ENCODE measurements at regions not wholly inside any gene's neighbourhood (a gene's known extent, or its start where the extent isn't known, plus 50 kb on each side); places are given as distances from the start of the nearest gene placed in this dataset.

DNA sequence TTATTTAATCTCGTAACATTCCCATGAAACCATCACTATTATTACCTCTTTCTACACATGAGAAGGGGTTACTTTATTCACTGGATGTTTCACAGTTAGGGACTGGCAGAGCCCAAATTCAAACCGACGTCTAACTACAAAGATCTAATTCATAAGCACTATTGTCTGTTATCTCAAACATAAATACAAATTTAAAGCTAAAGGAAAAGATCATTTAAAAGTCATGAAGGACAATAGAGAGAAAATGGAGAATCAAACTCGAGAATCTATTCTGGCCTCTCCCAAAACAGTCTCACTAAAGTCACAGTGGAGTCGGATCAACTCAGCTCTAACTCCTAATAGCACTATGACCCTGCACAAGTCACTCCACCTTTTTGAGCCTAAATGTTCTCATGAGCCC is 287.7 kb downstream of the ZIC4 start (continued):
- TF ChIP-seq, protein P1, sequence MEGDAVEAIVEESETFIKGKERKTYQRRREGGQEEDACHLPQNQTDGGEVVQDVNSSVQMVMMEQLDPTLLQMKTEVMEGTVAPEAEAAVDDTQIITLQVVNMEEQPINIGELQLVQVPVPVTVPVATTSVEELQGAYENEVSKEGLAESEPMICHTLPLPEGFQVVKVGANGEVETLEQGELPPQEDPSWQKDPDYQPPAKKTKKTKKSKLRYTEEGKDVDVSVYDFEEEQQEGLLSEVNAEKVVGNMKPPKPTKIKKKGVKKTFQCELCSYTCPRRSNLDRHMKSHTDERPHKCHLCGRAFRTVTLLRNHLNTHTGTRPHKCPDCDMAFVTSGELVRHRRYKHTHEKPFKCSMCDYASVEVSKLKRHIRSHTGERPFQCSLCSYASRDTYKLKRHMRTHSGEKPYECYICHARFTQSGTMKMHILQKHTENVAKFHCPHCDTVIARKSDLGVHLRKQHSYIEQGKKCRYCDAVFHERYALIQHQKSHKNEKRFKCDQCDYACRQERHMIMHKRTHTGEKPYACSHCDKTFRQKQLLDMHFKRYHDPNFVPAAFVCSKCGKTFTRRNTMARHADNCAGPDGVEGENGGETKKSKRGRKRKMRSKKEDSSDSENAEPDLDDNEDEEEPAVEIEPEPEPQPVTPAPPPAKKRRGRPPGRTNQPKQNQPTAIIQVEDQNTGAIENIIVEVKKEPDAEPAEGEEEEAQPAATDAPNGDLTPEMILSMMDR (conservative IDR thresholded peaks at IDR 0.05; ENCODE audit: low read depth in 2 of 2): no peak
- TF ChIP-seq ZNF331 (CRISPR knock-in tag; IDR thresholded peaks at IDR 0.05; ENCODE audit: low read depth): no peak
- no peak for TF ChIP-seq CREB1 (CRISPR knock-in tag; IDR thresholded peaks at IDR 0.05; ENCODE audit: low read depth)
- TF ChIP-seq, protein P2, sequence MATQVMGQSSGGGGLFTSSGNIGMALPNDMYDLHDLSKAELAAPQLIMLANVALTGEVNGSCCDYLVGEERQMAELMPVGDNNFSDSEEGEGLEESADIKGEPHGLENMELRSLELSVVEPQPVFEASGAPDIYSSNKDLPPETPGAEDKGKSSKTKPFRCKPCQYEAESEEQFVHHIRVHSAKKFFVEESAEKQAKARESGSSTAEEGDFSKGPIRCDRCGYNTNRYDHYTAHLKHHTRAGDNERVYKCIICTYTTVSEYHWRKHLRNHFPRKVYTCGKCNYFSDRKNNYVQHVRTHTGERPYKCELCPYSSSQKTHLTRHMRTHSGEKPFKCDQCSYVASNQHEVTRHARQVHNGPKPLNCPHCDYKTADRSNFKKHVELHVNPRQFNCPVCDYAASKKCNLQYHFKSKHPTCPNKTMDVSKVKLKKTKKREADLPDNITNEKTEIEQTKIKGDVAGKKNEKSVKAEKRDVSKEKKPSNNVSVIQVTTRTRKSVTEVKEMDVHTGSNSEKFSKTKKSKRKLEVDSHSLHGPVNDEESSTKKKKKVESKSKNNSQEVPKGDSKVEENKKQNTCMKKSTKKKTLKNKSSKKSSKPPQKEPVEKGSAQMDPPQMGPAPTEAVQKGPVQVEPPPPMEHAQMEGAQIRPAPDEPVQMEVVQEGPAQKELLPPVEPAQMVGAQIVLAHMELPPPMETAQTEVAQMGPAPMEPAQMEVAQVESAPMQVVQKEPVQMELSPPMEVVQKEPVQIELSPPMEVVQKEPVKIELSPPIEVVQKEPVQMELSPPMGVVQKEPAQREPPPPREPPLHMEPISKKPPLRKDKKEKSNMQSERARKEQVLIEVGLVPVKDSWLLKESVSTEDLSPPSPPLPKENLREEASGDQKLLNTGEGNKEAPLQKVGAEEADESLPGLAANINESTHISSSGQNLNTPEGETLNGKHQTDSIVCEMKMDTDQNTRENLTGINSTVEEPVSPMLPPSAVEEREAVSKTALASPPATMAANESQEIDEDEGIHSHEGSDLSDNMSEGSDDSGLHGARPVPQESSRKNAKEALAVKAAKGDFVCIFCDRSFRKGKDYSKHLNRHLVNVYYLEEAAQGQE (IDR thresholded peaks at IDR 0.05; ENCODE audit: unreplicated experiment): no peak

DNA sequence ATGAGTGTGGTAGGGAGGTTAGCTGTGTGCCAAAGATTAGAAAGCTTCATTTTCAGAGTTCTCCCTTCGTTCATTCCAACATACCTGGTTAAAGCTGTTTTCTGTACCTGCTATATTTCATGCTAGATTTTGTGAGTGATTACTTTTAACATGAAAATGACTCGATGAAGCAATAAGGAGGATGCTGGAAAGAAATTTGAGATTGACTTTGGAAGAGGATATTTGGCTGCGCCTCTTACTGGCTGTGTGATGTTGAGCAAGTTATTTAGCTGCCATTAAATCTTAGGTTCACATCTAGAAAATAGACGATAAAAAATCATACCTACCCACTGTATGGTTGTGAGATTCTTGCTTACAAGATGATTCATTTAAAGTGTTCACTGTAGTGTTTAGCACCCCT is 288.7 kb downstream of the ZIC4 start:
- Mint-ChIP-seq H3K4me3 (no peak overlapping the region), H3K4me1 (no peaks in the 10 kb centered on the region), H3K27me3 (ENCODE audit: insufficient read depth, low read depth, poor library complexity) (peaks cover 3% of the 10 kb centered on the region), H3K9me3 (no peaks in the 10 kb centered on the region), H3K36me3 (ENCODE audit: low read depth) (no peaks in the 10 kb centered on the region), H3K27ac (no peak overlapping the region)
- Histone ChIP-seq H3K9me2 (ENCODE audit: insufficient read depth) (no peaks in the 10 kb centered on the region), H3K27ac (ENCODE audit: low read depth) (no peak overlapping the region), H3K27me3 (ENCODE audit: insufficient read depth) (no peaks in the 10 kb centered on the region), H3K79me2 (replicated peaks; ENCODE audit: insufficient read depth) (no peaks in the 10 kb centered on the region), H3F3A (replicated peaks; ENCODE audit: low read depth) (no peaks in the 10 kb centered on the region), H3K4me1 (ENCODE audit: insufficient read depth) (no peaks in the 10 kb centered on the region), H4K20me1 (replicated peaks; ENCODE audit: insufficient read depth) (no peaks in the 10 kb centered on the region), H3K4me3 (no peak overlapping the region), H2AFZ (no peak overlapping the region), H3K36me3 (ENCODE audit: insufficient read depth) (no peaks in the 10 kb centered on the region), H3K4me2 (no peak overlapping the region)
- ATAC-seq (no peak), DNase-seq (ENCODE audit: low spot score) (no peak)
- TF ChIP-seq POLR2AphosphoS5 (IDR thresholded peaks at IDR 0.05; ENCODE audit: low read depth): no peak
- TF ChIP-seq EZH2 (IDR thresholded peaks at IDR 0.05; ENCODE audit: low read depth, unreplicated experiment): no peak
- TF ChIP-seq, protein P3, sequence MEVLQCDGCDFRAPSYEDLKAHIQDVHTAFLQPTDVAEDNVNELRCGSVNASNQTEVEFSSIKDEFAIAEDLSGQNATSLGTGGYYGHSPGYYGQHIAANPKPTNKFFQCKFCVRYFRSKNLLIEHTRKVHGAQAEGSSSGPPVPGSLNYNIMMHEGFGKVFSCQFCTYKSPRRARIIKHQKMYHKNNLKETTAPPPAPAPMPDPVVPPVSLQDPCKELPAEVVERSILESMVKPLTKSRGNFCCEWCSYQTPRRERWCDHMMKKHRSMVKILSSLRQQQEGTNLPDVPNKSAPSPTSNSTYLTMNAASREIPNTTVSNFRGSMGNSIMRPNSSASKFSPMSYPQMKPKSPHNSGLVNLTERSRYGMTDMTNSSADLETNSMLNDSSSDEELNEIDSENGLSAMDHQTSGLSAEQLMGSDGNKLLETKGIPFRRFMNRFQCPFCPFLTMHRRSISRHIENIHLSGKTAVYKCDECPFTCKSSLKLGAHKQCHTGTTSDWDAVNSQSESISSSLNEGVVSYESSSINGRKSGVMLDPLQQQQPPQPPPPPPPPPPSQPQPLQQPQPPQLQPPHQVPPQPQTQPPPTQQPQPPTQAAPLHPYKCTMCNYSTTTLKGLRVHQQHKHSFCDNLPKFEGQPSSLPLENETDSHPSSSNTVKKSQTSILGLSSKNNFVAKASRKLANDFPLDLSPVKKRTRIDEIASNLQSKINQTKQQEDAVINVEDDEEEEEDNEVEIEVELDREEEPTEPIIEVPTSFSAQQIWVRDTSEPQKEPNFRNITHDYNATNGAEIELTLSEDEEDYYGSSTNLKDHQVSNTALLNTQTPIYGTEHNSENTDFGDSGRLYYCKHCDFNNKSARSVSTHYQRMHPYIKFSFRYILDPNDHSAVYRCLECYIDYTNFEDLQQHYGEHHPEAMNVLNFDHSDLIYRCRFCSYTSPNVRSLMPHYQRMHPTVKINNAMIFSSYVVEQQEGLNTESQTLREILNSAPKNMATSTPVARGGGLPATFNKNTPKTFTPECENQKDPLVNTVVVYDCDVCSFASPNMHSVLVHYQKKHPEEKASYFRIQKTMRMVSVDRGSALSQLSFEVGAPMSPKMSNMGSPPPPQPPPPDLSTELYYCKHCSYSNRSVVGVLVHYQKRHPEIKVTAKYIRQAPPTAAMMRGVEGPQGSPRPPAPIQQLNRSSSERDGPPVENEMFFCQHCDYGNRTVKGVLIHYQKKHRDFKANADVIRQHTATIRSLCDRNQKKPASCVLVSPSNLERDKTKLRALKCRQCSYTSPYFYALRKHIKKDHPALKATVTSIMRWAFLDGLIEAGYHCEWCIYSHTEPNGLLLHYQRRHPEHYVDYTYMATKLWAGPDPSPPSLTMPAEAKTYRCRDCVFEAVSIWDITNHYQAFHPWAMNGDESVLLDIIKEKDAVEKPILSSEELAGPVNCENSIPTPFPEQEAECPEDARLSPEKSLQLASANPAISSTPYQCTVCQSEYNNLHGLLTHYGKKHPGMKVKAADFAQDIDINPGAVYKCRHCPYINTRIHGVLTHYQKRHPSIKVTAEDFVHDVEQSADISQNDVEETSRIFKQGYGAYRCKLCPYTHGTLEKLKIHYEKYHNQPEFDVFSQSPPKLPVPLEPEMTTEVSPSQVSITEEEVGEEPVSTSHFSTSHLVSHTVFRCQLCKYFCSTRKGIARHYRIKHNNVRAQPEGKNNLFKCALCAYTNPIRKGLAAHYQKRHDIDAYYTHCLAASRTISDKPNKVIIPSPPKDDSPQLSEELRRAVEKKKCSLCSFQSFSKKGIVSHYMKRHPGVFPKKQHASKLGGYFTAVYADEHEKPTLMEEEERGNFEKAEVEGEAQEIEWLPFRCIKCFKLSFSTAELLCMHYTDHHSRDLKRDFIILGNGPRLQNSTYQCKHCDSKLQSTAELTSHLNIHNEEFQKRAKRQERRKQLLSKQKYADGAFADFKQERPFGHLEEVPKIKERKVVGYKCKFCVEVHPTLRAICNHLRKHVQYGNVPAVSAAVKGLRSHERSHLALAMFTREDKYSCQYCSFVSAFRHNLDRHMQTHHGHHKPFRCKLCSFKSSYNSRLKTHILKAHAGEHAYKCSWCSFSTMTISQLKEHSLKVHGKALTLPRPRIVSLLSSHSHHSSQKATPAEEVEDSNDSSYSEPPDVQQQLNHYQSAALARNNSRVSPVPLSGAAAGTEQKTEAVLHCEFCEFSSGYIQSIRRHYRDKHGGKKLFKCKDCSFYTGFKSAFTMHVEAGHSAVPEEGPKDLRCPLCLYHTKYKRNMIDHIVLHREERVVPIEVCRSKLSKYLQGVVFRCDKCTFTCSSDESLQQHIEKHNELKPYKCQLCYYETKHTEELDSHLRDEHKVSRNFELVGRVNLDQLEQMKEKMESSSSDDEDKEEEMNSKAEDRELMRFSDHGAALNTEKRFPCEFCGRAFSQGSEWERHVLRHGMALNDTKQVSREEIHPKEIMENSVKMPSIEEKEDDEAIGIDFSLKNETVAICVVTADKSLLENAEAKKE (CRISPR knock-in tag; IDR thresholded peaks at IDR 0.05): no peak
- no peak for TF ChIP-seq EZH2phosphoT487 (IDR thresholded peaks at IDR 0.05; ENCODE audit: unreplicated experiment)
- no peak for TF ChIP-seq ZNF114 (CRISPR knock-in tag; IDR thresholded peaks at IDR 0.05)
- TF ChIP-seq, protein P2 (IDR thresholded peaks at IDR 0.05; ENCODE audit: unreplicated experiment): no peak
- no peak for TF ChIP-seq ZNF331 (CRISPR knock-in tag; IDR thresholded peaks at IDR 0.05; ENCODE audit: low read depth)
